Left lung (tissue), 4 donors: ENCODE measurements at regions not wholly inside any gene's neighbourhood (a gene's known extent, or its start where the extent isn't known, plus 50 kb on each side); places are given as distances from the start of the nearest gene placed in this dataset.
A peak's percentile ranks its signal among the peaks of the same experiment; 100 is the strongest.

Source experiments
- ATAC-seq: fragments of 200-7000 bp; cut with Tn5 transposase; one replicate; pipeline ENCODE4 v1.9.1; 2020; ENCODE audit warnings: moderate library complexity
- DNase-seq, 4 donors: peaks; one replicate each; pipeline ENCODE4 v3.0.0-alpha.2; 2013 to 2020
- H3K27ac ChIP-seq, 2 donors: fragments of 200-600 bp; sonication (generic) in 1 of 2; one replicate each; pipeline versions ENCODE4 v1.5.0 to v1.8.0; 2020 to 2021
- H3K27me3 ChIP-seq, 2 donors: fragments of 200-600 bp; sonication (generic) in 1 of 2; one replicate each; pipeline versions ENCODE4 v1.5.0 to v1.8.0; 2020 to 2021
- H3K36me3 ChIP-seq, 2 donors: fragments of 200-600 bp; sonication (generic) in 1 of 2; one replicate each; pipeline versions ENCODE4 v1.5.0 to v1.8.0; 2020 to 2021
- H3K4me1 ChIP-seq, 2 donors: fragments of 200-600 bp; one replicate each; pipeline ENCODE4 v1.8.0; 2021
- H3K4me3 ChIP-seq, 2 donors: fragments of 200-600 bp; sonication (generic) in 1 of 2; one replicate each; pipeline versions ENCODE4 v1.5.0 to v1.8.0; 2020 to 2021; ENCODE audit warnings: mild to moderate bottlenecking in 1 of 2
- H3K9me3 ChIP-seq, 2 donors: fragments of 200-600 bp; sonication (generic) in 1 of 2; one replicate each; pipeline versions ENCODE4 v1.5.0 to v1.8.0; 2020 to 2021
- CTCF ChIP-seq, 2 donors: fragments of 200-600 bp; sonication (generic) in 1 of 2; IDR thresholded peaks; one replicate each; pipeline versions ENCODE4 v1.5.0 to v1.8.0; 2021; ENCODE audit warnings: antibody characterized with exemption in 2 of 2
- intact Hi-C, 2 donors: fragments of 100-400 bp; cut with DNase I; formaldehyde crosslinking; loops; one replicate each; pipeline versions ENCODE4 v1.11.2 to v1.14.2; 2022
- donor health status: DM: no; HTN: yes; CAD: no.
- donor health status: DM: no; HTN: no; CAD: no.

- Histone ChIP-seq H3K27me3 (peaks cover 3 to 10% of the 10 kb centered on the region in 2 donors), H3K4me1 (no peaks in the 10 kb centered on the region), H3K4me3 (no peak overlapping the region), H3K27ac (no peak overlapping the region), H3K36me3 (no peaks in the 10 kb centered on the region), H3K9me3 (peaks cover 0 to 7% of the 10 kb centered on the region in 2 donors)
- intact Hi-C loops, result no loop called here
- no peak for DNase-seq
- no peak for ATAC-seq
- no peak for TF ChIP-seq CTCF (IDR thresholded peaks at IDR 0.05)
Observed at GRCh38 chr5:166257661-166258060, 2033.8 kb upstream of the WWC1 start.

- ATAC-seq, result peak; percentile 89
- no peak overlapping the region for H3K27ac ChIP-seq
- H3K27me3 ChIP-seq, result peaks cover 4 to 39% of the 10 kb centered on the region in 2 donors
- DNase-seq, result peak in 1 of 4 donors; percentile 40
- no peak overlapping the region for H3K4me3 ChIP-seq
- TF ChIP-seq CTCF (IDR thresholded peaks at IDR 0.05), result no peak
- H3K9me3 ChIP-seq, result peaks cover 0 to 3% of the 10 kb centered on the region in 2 donors
- intact Hi-C loops, result no loop called here
- H3K36me3 ChIP-seq, result no peaks in the 10 kb centered on the region
- H3K4me1 ChIP-seq, result no peaks in the 10 kb centered on the region
Observed at GRCh38 chr5:166262395-166262794, 2029.0 kb upstream of the WWC1 start.

- Histone ChIP-seq H3K36me3 (no peaks in the 10 kb centered on the region), H3K9me3 (no peaks in the 10 kb centered on the region), H3K27ac (no peak overlapping the region), H3K27me3 (peaks cover 7 to 36% of the 10 kb centered on the region in 2 donors), H3K4me3 (no peak overlapping the region), H3K4me1 (no peaks in the 10 kb centered on the region)
- TF ChIP-seq CTCF (IDR thresholded peaks at IDR 0.05), result no peak
- DNase-seq (no peak), ATAC-seq (no peak)
- intact Hi-C loops, result no loop called here
Observed at GRCh38 chr5:166267907-166268306, 2023.5 kb upstream of the WWC1 start.

DNA sequence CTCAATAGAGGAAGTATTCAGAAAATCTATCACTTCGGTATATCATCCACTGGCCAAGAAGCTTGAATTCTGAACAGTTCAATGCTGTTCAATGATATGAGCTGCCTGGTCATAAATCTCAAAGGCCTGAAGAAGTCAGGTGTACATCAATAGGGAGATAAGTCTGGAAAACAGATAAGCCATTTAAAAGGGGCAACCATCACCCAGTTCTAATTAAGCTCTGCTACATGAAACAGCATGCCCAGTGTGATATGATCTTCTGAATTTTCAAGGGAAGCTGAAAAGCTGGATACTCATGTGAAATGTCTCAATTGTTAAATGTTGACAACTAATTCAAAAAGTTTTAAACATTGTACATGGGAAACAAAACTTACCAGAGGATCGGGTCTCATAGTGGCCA lies 2020.7 kb upstream of the WWC1 start:
- no peaks in the 10 kb centered on the region for H3K9me3 ChIP-seq
- no peak overlapping the region for H3K4me3 ChIP-seq
- ATAC-seq, result no peak
- no peaks in the 10 kb centered on the region for H3K36me3 ChIP-seq
- no peak for TF ChIP-seq CTCF (IDR thresholded peaks at IDR 0.05)
- no peak for DNase-seq
- peaks cover 7 to 14% of the 10 kb centered on the region in 2 donors for H3K27me3 ChIP-seq
- no peaks in the 10 kb centered on the region for H3K4me1 ChIP-seq
- no peak overlapping the region for H3K27ac ChIP-seq
- intact Hi-C loops, result no loop called here

DNA sequence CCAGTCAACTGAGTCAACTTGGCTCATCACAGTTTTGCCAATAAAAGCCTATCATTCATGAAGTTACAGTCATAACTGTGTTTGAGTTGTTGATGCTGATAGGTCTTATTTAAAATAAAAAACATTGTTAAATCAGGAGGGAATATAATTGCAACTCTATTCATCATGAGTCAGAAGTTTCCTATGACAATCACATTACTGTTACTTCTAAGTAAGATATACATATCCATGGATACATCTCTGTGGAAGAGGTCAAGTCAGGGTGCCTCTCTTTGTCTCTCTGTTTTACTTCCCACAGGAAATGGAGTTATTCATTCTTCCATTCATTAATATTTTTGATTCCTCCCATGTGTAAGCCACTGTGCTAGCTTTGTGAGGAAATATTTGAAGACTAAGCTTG lies 2015.4 kb upstream of the WWC1 start:
- Histone ChIP-seq H3K36me3 (no peaks in the 10 kb centered on the region), H3K4me3 (no peak overlapping the region), H3K27me3 (no peaks in the 10 kb centered on the region), H3K27ac (no peak overlapping the region), H3K9me3 (peaks cover 0 to 6% of the 10 kb centered on the region in 2 donors), H3K4me1 (no peaks in the 10 kb centered on the region)
- DNase-seq, result no peak
- ATAC-seq, result no peak
- no peak for TF ChIP-seq CTCF (IDR thresholded peaks at IDR 0.05)
- intact Hi-C loops, result no loop called here
